ENCODE measurements at regions not wholly inside any gene's neighbourhood (a gene's known extent, or its start where the extent isn't known, plus 50 kb on each side); places are given as distances from the start of the nearest gene placed in this dataset.
"Not testable (repeated sequence)": the region's sequence is repeated elsewhere in the genome, so short reads cannot be mapped to it uniquely, and the experiment has no call there.

DNA sequence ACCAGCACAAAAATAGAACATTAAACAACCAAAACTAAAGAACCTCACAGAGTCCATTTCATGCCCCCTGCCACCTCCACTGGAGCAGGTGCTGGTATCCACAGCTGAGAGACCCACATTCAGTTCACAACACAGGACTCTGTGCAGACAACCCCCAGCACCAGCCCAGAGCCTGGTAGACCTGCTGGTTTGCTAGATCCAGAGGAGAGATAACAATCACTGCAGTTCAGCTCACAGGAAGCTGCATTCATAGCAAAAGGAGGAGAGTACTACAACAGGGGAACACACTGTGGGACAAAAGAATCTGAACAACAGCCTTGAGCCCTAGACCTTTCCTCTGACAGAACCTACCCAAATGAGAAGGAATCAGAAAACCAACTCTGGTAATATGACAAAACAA, 326.7 kb downstream of the METTL4 start:
- no peak overlapping the region for H3K4me3 ChIP-seq (ENCODE audit: low read length)
- TF ChIP-seq, protein P1, sequence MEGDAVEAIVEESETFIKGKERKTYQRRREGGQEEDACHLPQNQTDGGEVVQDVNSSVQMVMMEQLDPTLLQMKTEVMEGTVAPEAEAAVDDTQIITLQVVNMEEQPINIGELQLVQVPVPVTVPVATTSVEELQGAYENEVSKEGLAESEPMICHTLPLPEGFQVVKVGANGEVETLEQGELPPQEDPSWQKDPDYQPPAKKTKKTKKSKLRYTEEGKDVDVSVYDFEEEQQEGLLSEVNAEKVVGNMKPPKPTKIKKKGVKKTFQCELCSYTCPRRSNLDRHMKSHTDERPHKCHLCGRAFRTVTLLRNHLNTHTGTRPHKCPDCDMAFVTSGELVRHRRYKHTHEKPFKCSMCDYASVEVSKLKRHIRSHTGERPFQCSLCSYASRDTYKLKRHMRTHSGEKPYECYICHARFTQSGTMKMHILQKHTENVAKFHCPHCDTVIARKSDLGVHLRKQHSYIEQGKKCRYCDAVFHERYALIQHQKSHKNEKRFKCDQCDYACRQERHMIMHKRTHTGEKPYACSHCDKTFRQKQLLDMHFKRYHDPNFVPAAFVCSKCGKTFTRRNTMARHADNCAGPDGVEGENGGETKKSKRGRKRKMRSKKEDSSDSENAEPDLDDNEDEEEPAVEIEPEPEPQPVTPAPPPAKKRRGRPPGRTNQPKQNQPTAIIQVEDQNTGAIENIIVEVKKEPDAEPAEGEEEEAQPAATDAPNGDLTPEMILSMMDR (IDR thresholded peaks at IDR 0.05; ENCODE audit: insufficient read depth, low read depth, low read length, missing control alignments) = no peak
- no peak for DNase-seq (ENCODE audit: low read depth)

- not testable (repeated sequence) for DNase-seq (ENCODE audit: low read depth); H3K4me3 ChIP-seq (ENCODE audit: low read length)
These were observed 324.2 kb downstream of the METTL4 start for GRCh38 chr18:2247101-2247500.

GRCh38 chr18:2254977-2255376, 316.3 kb downstream of the METTL4 start:
- TF ChIP-seq, protein P1 (IDR thresholded peaks at IDR 0.05; ENCODE audit: insufficient read depth, low read depth, low read length, missing control alignments) = no peak
- no peak for DNase-seq (ENCODE audit: low read depth)

DNA sequence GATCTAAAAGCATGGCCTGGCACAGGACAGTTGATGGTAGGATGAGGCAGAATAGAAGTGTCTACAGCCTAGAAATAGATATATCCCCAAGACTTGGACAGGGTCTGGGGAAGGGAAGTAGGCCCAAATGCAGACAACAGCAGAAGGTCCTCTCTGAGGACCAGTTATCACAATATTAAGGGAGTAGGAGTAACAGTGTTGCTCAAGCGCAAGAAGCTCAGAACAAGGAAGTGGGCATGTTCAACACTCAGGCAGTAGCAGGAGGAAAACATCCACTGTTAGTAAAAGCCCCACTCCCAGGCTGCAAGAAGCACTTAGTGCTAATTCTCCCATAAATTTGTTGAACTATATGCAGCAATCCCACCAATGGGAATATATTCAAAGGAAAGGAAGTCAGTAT, 314.7 kb downstream of the METTL4 start:
- DNase-seq (ENCODE audit: low read depth) = no peak
- TF ChIP-seq, protein P1 (IDR thresholded peaks at IDR 0.05; ENCODE audit: insufficient read depth, low read depth, low read length, missing control alignments) = no peak

More at GRCh38 chr18:2254977-2255376, 316.3 kb downstream of the METTL4 start:
- H3K4me3 ChIP-seq (ENCODE audit: low read length) = no peak overlapping the region

DNA sequence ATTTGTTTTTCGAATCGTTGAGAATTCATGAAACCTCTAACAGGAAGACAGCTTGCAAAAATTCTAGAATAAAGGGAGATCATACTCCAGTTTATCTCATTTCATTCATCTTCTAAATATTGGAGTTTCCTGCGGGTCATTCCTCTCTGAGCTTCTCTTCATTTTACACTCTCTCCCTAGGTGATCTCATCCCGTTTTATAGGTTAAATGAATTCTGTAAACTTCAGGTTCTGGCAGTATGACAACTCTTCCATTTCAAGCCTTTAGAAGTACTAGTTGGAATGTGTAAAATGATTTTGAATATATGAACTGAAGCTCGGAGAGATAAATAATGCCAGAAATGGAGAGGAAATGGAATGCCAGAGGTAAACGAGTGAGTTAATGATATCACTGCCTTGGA, 312.4 kb downstream of the METTL4 start:
- TF ChIP-seq, protein P1 (IDR thresholded peaks at IDR 0.05; ENCODE audit: insufficient read depth, low read depth, low read length, missing control alignments) = no peak
- DNase-seq (ENCODE audit: low read depth) = no peak
- H3K4me3 ChIP-seq (ENCODE audit: low read length) = no peak overlapping the region

More for the DNA sequence above, 314.7 kb downstream of the METTL4 start:
- no peak overlapping the region for H3K4me3 ChIP-seq (ENCODE audit: low read length)

GRCh38 chr18:2263303-2263890, 307.9 kb downstream of the METTL4 start:
- no peak overlapping the region for H3K4me3 ChIP-seq (ENCODE audit: low read length)
- TF ChIP-seq, protein P1 (IDR thresholded peaks at IDR 0.05; ENCODE audit: insufficient read depth, low read depth, low read length, missing control alignments) = no peak
- no peak for DNase-seq (ENCODE audit: low read depth)

GRCh38 chr18:2274613-2275012, 296.7 kb downstream of the METTL4 start:
- no peak overlapping the region for H3K4me3 ChIP-seq (ENCODE audit: low read length)
- TF ChIP-seq, protein P1 (IDR thresholded peaks at IDR 0.05; ENCODE audit: insufficient read depth, low read depth, low read length, missing control alignments) = no peak
- no peak for DNase-seq (ENCODE audit: low read depth)
